Hepatocyte (in vitro differentiated cells): ENCODE measurements at regions not wholly inside any gene's neighbourhood (a gene's known extent, or its start where the extent isn't known, plus 50 kb on each side); places are given as distances from the start of the nearest gene placed in this dataset.

ENCODE experiments used
- EZH2 ChIP-seq: fragments of 200-600 bp; sonication (generic); IDR thresholded peaks from 2 replicates; pipeline ENCODE4 v1.6.1; 2016; ENCODE audit warnings: antibody characterized with exemption, mild to moderate bottlenecking, borderline replicate concordance
- EZH2phosphoT487 ChIP-seq: fragments of 200-600 bp; sonication (generic); IDR thresholded peaks from one replicate; pipeline ENCODE4 v1.6.1; 2018; ENCODE audit warnings: antibody characterized with exemption, mild to moderate bottlenecking, low read depth, moderate library complexity; ENCODE audit not compliant: unreplicated experiment, severe bottlenecking
- TF ChIP-seq, protein P1 (sequence below): fragments of 200-600 bp; sonication (generic); IDR thresholded peaks from 2 replicates; pipeline ENCODE4 v1.5.1; 2016; ENCODE audit warnings: antibody characterized with exemption, mild to moderate bottlenecking; ENCODE audit not compliant: poor library complexity

DNA sequence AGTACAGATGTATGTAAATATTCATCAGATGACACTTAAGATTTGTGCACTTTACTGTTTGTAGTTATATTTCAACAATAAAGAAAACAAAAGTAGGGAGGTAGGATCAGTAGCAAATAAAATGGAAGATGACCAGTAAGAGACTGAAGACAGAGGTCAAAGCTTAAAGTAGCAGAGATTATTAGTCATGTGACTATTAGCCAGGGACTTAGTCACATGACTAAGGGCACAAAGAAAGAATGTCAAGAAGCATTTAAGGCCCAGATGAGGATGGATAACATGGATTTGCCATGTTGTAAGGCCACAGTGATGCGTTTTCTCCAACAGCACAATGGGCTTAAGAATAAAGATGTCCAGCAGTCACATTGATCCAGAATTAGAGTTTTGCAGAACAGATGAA is 479.6 kb downstream of the BCOR start:
- TF ChIP-seq, protein P1, sequence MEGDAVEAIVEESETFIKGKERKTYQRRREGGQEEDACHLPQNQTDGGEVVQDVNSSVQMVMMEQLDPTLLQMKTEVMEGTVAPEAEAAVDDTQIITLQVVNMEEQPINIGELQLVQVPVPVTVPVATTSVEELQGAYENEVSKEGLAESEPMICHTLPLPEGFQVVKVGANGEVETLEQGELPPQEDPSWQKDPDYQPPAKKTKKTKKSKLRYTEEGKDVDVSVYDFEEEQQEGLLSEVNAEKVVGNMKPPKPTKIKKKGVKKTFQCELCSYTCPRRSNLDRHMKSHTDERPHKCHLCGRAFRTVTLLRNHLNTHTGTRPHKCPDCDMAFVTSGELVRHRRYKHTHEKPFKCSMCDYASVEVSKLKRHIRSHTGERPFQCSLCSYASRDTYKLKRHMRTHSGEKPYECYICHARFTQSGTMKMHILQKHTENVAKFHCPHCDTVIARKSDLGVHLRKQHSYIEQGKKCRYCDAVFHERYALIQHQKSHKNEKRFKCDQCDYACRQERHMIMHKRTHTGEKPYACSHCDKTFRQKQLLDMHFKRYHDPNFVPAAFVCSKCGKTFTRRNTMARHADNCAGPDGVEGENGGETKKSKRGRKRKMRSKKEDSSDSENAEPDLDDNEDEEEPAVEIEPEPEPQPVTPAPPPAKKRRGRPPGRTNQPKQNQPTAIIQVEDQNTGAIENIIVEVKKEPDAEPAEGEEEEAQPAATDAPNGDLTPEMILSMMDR, result no peak
- TF ChIP-seq EZH2, result no peak
- no peak for TF ChIP-seq EZH2phosphoT487
